ENCODE measurements at regions not wholly inside any gene's neighbourhood (a gene's known extent, or its start where the extent isn't known, plus 50 kb on each side); places are given as distances from the start of the nearest gene placed in this dataset.

DNA sequence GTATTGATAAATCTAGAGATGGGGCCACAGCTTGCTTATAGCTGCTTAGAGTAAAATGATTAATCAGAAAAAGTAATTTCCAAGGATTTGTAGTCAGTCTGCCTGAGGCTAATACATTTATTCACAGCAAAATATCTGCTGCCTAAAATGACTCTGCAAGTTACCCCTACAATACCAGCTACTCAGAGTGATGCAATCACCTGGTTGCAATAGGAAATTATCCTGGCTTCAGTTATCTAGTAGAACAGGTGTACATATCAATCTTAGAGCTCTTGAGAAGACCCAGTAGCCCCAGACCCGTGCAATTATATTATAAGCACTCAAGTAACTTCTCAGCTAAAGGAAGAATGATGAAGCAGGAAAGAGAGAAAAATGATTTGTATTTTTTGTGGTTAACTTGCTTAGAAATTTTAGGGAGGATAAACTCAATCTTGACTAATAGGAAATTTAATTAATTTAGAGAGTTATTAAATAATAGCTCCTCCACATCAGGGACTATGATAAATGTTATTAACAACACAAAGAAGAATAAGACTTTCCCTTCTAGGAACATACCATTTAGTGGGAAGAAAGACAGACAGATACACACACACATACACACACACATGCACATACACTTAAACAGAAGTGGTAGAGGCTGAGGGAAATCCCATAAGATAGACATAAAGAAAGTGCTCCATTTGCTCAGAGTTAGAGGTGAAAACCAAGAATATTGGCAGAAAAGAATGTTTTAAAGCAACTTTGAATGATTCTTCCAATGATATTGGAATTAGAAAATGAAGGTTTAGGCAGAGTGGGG is 140.4 kb upstream of the PRSS1 start:
- FAIRE-seq (no peak), DNase-seq (ENCODE audit: low read depth, low spot score) (no peak)
- TF ChIP-seq EZH2 (IDR thresholded peaks at IDR 0.05; ENCODE audit: low read length), result no peak
- TF ChIP-seq, protein P1, sequence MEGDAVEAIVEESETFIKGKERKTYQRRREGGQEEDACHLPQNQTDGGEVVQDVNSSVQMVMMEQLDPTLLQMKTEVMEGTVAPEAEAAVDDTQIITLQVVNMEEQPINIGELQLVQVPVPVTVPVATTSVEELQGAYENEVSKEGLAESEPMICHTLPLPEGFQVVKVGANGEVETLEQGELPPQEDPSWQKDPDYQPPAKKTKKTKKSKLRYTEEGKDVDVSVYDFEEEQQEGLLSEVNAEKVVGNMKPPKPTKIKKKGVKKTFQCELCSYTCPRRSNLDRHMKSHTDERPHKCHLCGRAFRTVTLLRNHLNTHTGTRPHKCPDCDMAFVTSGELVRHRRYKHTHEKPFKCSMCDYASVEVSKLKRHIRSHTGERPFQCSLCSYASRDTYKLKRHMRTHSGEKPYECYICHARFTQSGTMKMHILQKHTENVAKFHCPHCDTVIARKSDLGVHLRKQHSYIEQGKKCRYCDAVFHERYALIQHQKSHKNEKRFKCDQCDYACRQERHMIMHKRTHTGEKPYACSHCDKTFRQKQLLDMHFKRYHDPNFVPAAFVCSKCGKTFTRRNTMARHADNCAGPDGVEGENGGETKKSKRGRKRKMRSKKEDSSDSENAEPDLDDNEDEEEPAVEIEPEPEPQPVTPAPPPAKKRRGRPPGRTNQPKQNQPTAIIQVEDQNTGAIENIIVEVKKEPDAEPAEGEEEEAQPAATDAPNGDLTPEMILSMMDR (optimal IDR thresholded peaks at IDR 0.05 in 1 of 3, IDR thresholded peaks at IDR 0.05 in 1 of 3, conservative IDR thresholded peaks at IDR 0.05 in 1 of 3; ENCODE audit: extremely low read depth in 1 of 3, insufficient read depth in 2 of 3, low read length in 3 of 3), result no peak
- Histone ChIP-seq H3K9me1 (ENCODE audit: control insufficient read depth, extremely low read depth, insufficient read depth, low read length) (no peaks in the 10 kb centered on the region), H4K20me1 (ENCODE audit: control insufficient read depth, extremely low read depth, insufficient read depth, low read length) (no peaks in the 10 kb centered on the region), H3K4me1 (ENCODE audit: control insufficient read depth, extremely low read depth, insufficient read depth, low read length) (peaks cover 22% of the 10 kb centered on the region), H3K9me3 (ENCODE audit: control insufficient read depth, low read depth, low read length) (no peaks in the 10 kb centered on the region), H3K36me3 (ENCODE audit: control insufficient read depth in 2 of 2, extremely low read depth in 1 of 2, insufficient read depth in 2 of 2, low read length in 2 of 2) (no peaks in the 10 kb centered on the region), H3K4me2 (ENCODE audit: control insufficient read depth, extremely low read depth, insufficient read depth, low read depth, low read length) (no peak overlapping the region), H3K27me3 (ENCODE audit: control insufficient read depth, extremely low read depth, insufficient read depth, low read length) (no peaks in the 10 kb centered on the region), H3K4me3 (ENCODE audit: control insufficient read depth in 2 of 3, extremely low read depth in 1 of 3, insufficient read depth in 2 of 3, low read depth in 1 of 3, low read length in 3 of 3) (no peak overlapping the region), H2AFZ (ENCODE audit: control insufficient read depth, low read length) (no peak overlapping the region), H3K9ac (ENCODE audit: control insufficient read depth, extremely low read depth, insufficient read depth, low read length) (no peak overlapping the region), H3K79me2 (ENCODE audit: control insufficient read depth, insufficient read depth, low read length) (no peaks in the 10 kb centered on the region), H3K27ac (ENCODE audit: control insufficient read depth, insufficient read depth, low read length) (no peak overlapping the region)
- dilution Hi-C loops (cut with MboI; ENCODE audit: extremely low pct_ligation_motif_present, low sequenced_read_pairs), result no loop called here

- Histone ChIP-seq H3K9me3 (ENCODE audit: control insufficient read depth, low read depth, low read length) (no peaks in the 10 kb centered on the region), H3K36me3 (ENCODE audit: control insufficient read depth in 2 of 2, extremely low read depth in 1 of 2, insufficient read depth in 2 of 2, low read length in 2 of 2) (no peaks in the 10 kb centered on the region), H2AFZ (ENCODE audit: control insufficient read depth, low read length) (no peak overlapping the region), H3K4me1 (ENCODE audit: control insufficient read depth, extremely low read depth, insufficient read depth, low read length) (peaks cover 19% of the 10 kb centered on the region), H3K27me3 (ENCODE audit: control insufficient read depth, extremely low read depth, insufficient read depth, low read length) (no peaks in the 10 kb centered on the region), H3K79me2 (ENCODE audit: control insufficient read depth, insufficient read depth, low read length) (no peaks in the 10 kb centered on the region), H3K4me2 (ENCODE audit: control insufficient read depth, extremely low read depth, insufficient read depth, low read depth, low read length) (no peak overlapping the region), H3K9me1 (ENCODE audit: control insufficient read depth, extremely low read depth, insufficient read depth, low read length) (no peaks in the 10 kb centered on the region), H3K27ac (ENCODE audit: control insufficient read depth, insufficient read depth, low read length) (no peak overlapping the region), H3K4me3 (ENCODE audit: control insufficient read depth in 2 of 3, extremely low read depth in 1 of 3, insufficient read depth in 2 of 3, low read depth in 1 of 3, low read length in 3 of 3) (no peak overlapping the region), H3K9ac (ENCODE audit: control insufficient read depth, extremely low read depth, insufficient read depth, low read length) (no peak overlapping the region), H4K20me1 (ENCODE audit: control insufficient read depth, extremely low read depth, insufficient read depth, low read length) (no peaks in the 10 kb centered on the region)
- dilution Hi-C loops (cut with MboI; ENCODE audit: extremely low pct_ligation_motif_present, low sequenced_read_pairs), result no loop called here
- DNase-seq (ENCODE audit: low read depth, low spot score) (no peak), FAIRE-seq (no peak)
- TF ChIP-seq, protein P1 (optimal IDR thresholded peaks at IDR 0.05 in 1 of 3, IDR thresholded peaks at IDR 0.05 in 1 of 3, conservative IDR thresholded peaks at IDR 0.05 in 1 of 3; ENCODE audit: extremely low read depth in 1 of 3, insufficient read depth in 2 of 3, low read length in 3 of 3), result no peak
- no peak for TF ChIP-seq EZH2 (IDR thresholded peaks at IDR 0.05; ENCODE audit: low read length)
Observed at GRCh38 chr7:142607351-142607750, 141.9 kb upstream of the PRSS1 start.
